GM19193 (cell line): ENCODE measurements at regions not wholly inside any gene's neighbourhood (a gene's known extent, or its start where the extent isn't known, plus 50 kb on each side); places are given as distances from the start of the nearest gene placed in this dataset.

ENCODE experiments used
- POLR2A ChIP-seq: IDR thresholded peaks from 4 replicates; pipeline ENCODE4 v1.6.1; 2011; ENCODE audit not compliant: insufficient read depth, insufficient read length; ENCODE audit errors: extremely low read depth

DNA sequence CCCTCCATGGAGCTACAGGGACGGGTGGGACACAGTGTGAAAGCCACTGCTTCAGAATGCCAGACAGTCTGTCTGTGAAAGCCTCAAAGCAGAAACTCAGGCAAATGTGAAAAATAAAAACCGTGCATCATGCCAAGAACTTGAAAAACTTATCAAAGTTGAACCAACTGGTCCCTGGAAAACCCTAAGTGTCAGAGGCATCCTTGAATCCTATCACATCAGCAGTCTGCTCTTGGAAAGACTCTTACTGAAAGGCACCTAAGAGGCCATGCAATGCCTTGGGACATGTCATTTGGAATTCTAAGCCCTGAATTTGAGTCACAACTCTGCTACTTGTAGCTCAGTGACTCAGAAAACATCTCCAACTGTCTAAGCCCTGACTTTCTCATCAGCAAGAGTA lies 62.4 kb upstream of the GRIN2B start:
- no peak for TF ChIP-seq POLR2A

DNA sequence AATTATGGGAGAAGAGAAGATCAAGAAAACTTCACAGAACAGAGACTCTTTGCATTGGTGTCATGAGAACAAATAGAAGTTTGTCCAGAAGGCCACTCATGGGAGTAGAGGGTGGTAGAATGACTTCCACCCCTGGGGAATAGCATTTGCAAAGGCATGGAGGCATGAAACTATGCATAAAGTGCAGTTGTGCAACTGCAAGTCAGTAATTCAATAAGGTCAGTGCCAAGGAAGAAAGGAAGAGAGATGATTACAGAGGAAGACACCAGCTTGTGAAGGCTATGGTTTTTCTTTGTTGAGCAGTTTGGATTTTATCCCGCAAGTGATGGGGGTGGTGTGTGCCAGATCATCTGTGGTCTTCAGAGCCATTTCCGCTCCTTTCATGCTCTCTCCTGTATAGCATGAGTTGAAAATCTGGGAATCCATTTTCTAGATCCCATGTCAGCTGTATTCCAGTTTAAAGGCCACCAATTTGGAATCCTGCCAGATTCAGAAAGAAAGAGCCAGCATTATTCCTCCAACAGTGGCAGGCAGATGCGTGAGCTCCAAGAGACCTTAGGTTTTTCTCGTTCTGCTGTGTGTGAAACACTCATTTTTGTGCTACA lies 67.6 kb upstream of the GRIN2B start:
- TF ChIP-seq POLR2A: no peak

DNA sequence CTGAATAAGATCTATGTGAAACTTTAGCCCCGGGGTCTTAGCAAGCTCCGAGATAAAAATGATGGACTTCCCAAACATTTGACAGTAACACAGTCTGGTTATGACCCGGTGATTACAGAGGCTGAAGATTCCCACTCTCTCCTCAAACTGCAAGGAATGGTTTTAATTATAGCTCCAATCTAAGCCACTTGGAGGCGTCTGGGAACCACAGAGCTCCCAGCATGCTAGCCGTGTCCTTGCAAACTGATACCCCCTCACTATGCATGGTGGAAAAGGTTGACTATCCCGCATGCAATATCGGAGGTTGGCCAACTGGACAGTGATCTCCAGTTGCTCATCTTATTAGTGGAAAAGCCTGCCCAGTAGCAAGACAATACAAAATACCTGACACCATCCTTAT lies 76.5 kb upstream of the GRIN2B start:
- TF ChIP-seq POLR2A: no peak

DNA sequence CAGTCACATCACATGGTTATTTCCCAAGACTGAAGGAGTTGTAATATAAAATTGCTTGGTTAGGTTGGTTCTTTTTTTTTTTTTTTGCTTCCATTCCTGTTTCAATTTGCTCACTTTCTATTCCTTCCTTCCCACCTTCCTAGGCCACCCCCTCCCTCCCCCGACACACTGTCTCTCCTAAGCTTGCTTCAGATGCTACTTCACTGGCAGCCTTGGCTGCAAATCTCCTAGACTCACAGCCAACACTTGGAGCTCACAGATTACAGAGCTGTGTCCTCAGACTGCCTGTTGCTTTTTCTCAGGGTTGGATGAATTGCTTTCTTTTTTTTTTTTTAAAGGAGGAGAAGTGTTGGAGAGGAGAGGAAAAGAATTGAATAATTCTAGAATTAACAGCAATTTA lies 77.3 kb upstream of the GRIN2B start:
- no peak for TF ChIP-seq POLR2A

DNA sequence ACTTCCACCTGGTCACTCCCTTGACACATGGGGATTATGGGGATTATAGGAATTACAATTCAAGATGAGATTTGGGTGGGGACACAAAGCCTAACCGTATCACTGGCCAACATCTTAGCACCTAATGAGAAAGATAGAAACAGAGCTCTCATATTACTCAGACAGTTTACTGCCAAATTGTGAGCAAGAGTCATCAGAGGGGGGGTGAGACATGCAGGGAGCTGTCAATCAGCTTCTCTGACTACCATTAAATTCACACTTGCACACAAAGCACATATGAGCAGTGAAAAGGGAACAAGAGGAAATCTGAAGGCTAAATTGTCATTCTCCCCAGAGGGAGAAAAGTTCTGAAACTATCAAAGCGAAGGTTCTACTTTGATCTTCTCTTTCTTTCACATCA lies 78.1 kb upstream of the GRIN2B start:
- TF ChIP-seq POLR2A: no peak

DNA sequence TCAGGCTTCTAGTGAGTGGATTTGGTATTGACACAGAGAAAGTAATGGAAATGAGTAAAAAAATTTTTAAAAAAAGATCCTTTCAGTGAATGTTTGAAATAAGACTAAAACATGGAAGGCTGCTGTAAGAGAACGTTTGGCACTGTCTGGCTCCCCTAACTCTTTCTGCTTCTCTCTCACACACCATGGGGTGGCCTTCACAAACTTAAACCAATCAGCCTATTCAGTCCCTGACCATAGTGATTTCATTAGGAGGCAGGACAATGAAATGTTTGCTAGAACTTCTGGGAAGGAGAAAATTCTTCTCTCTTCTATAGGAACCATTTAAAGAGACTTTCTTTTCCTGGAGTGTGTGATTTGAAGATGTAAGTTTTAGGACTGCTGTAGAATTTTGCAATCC lies 84.2 kb upstream of the GRIN2B start:
- no peak for TF ChIP-seq POLR2A

DNA sequence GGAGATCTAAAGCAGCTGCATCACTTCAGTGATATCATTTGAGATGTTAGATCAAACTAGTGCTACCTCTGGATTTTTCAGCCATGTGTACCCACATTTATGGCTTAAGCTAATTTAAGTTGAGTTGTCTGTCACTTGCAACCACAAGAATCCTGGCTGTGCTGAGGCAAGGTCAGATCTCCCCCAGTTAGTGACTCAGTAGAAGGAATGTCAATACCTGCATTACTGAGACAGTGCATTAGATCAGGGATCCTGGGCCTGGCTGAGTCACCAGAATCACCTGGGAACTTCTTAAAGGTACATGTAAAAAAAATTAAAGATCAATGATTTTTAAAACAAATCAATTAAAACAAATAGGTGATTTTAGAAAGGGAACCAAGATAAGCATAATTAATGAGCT lies 84.6 kb upstream of the GRIN2B start:
- no peak for TF ChIP-seq POLR2A

DNA sequence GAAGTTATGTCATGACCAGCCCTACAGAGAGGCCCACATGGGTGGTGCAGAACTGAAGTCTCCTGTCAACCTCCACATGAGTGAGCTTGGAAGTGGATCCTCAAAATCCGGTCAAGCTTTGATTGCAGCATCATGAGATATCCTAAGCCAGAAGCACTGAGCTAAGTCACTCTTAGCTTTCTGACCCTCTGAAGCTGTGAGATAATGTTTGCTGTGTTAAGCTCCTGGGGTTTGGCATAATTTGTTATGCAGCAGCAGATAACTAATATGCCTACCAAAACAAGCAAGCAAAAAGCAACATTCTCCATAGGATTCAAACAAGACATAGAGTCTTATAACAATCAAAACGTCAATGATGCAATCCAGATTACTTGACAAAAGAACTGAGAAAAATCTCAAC lies 87.6 kb upstream of the GRIN2B start:
- TF ChIP-seq POLR2A: no peak

DNA sequence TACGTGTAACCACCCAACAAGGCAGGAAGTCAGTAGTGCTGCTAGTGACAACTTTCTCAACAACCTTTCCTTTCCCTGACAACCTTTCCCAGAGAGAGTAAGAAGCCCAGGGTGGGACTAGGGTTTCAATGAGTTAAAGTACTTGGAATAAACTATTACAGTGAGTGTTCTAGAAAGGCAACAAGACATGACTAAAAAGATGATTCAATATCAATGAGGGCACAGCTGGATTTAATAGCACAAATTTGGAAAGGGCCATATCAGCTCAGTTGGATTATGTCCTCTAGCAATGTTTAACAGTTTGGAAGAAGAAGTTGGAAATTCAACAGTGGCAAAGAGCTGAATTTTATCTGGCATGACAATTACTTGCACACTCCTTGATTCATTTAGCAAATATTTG lies 90.4 kb upstream of the GRIN2B start:
- no peak for TF ChIP-seq POLR2A

DNA sequence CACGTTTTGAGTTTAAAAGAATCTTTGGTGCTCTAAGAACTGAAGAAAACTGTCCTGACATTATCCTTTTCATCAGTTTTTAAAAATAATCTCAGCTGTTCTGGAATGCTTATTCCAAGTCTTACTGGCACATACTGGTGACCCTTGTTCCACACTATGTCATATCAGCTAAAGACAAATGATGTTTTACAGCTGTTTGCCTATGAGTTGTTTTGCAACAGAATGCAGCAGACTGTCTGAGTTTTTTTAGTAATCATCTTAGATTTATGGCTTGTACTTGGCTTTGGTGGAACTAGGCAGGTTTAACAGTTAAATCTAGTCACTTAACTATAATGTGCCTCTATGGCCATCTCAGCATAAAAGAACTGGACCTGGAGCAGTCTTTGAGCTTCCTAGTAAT lies 91.6 kb upstream of the GRIN2B start:
- TF ChIP-seq POLR2A: no peak

DNA sequence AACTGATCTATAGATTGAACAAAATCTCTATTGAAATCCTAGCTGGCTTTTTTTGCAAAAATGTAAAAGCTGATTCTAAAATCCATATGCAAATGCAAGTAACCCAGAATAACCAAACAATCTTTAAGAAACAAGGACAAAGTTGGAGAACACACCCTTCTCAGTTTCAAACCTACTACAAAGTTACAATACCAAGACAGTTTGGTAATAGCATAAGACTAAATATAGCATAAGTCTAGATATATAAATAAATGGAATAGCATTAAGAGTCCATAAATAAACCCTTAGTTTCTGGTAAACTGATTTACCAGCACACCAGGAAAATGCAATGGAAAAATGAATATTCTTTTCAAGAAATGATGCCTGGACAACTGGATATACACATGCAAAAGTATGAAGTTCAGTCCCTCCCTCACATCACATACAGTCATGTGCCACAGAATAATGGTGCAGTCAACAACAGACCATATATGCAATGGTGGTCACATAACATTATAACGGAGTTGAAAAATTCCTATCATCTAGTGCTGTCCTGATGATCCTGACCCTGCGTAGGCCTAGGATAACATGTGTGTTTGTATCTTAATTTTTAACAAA lies 94.5 kb upstream of the GRIN2B start:
- TF ChIP-seq POLR2A: no peak

DNA sequence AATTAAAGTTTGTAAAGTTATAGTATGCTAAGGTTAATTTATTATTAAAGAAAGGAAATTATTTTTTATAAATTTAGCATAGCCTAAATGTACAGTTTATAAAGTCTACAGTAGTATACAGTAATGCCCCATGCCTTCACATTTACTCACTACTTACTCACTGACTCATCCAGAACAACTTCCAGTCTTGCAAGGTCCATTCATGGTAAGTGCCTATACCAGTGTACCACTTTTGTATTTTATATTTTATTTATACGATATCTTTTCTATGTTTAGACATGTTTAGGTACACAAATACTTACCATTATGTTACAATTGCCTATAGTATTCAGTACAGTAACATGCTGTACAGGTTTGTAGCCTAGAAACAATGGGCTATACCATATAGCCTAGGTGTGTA lies 95.1 kb upstream of the GRIN2B start:
- no peak for TF ChIP-seq POLR2A

DNA sequence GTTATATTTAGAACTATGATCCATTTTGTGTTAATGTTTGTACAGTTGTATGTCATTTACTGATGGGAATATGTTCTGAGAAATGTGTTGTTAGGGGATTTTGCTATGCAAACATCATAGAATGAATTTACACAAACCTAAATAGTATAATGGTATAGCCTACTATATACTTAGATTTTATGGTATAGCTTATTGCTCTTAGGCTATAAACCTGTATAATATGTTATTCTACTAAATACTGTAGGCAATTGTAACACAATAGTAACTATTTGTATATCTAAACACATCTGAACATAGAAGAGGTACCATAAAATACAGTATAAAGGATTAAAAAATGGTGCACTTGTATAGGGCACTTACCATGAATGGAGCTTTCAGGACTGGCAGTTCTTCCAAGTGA lies 105.4 kb upstream of the GRIN2B start:
- no peak for TF ChIP-seq POLR2A

DNA sequence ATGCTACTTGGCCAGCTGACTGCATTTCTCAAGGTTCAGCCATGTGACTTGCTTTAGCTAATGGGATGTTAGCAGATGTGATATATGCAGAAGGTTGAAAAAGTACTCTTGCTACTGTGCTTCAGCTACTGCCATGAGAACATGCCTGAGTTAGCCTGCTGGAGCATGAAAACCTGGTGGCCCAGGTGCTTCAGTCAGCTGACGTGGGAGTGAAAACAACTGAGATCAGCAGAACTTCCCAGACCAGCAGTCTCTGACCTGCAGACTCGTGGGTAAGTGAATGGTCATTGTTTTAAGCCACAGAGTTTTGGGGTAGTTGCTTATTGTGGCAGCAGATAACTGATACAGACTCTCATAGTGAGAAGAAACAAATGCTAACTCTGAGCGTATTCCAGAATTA lies 118.6 kb upstream of the GRIN2B start:
- TF ChIP-seq POLR2A: no peak

DNA sequence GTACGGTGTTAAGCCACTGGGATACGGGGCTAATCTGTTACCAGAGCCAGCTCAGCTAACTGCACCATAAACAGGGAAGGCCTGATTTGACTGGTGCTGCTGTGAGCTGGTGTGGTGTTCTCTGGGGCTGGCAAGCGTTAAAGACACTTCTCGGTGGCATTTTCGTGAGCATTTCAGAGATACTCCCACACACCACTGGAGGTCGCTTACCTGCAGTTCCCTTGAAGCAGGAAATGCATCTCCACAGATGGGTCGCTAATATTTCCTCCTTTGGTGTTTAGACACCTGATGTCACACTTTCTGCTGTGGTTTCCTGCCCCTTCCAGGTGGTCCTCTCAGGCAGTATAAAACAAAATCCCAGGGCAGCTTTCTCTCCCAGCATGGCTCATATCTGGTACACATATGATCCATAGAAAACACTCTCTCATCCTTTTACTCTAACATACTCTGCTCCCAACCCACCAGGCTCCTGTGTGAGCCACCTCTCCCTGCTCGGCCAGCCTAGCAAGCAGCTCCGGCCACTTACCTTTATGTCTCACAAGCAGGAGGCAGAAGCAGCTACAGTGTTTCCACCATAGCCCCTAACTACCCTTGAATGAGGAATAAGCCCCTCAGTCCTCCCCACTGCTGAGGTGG lies 129.9 kb upstream of the GRIN2B start:
- no peak for TF ChIP-seq POLR2A

DNA sequence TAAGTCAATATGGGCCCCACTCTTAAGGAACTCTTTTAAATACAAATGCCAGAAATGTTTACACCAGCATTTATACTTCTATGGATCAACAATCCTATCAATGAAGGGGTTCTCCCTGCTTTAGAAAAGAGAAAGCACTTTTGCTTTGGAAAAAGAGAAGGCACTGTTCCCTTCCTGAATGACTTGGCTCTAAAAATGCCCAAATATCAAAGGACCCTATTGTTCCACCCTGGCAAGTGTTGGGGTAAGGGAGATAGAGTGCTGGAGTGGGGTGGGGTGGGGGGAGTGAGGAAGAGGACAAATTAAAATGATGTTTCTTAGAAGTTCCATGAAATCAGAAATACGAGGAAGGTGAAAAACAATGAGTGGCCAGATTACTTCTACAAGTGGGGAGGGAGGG lies 131.6 kb upstream of the GRIN2B start:
- no peak for TF ChIP-seq POLR2A
